ENCODE measurements at regions not wholly inside any gene's neighbourhood (a gene's known extent, or its start where the extent isn't known, plus 50 kb on each side); places are given as distances from the start of the nearest gene placed in this dataset.

- no peaks in the 10 kb centered on the region for H3K9me3 ChIP-seq (ENCODE audit: insufficient read depth in 2 of 2, low read depth in 1 of 2, low read length in 1 of 2)
- DNase-seq (ENCODE audit: low read depth in 1 of 2, low spot score in 2 of 2), result no peak
- WGBS, 2 experiments (ENCODE audit: extremely low coverage in 1 of 2, insufficient coverage in 1 of 2, insufficient read length in 1 of 2, insufficient replicate concordance in 2 of 2, low coverage in 1 of 2, low lambda C conversion rate in 2 of 2, missing lambda C conversion rate in 1 of 2), result 87% methylated on average over 6 of the region's 6 CpGs; no CpG with 5 or more reads in 1 of the 2 experiments
- no peak overlapping the region for H4K91ac ChIP-seq (replicated peaks; ENCODE audit: insufficient read length, low read length)
- no peak overlapping the region for H2BK5ac ChIP-seq (ENCODE audit: low read depth, low read length)
- no peak overlapping the region for H2BK15ac ChIP-seq (ENCODE audit: low read length)
- H4K20me1 ChIP-seq (replicated peaks in 1 of 2; ENCODE audit: control insufficient read depth in 1 of 2, insufficient read depth in 2 of 2, low read length in 2 of 2), result no peaks in the 10 kb centered on the region
- no peak overlapping the region for H2BK20ac ChIP-seq (ENCODE audit: low read length)
- POLR2A ChIA-PET (ENCODE audit: partially characterized antibody), result no interaction called here
- H3K4me2 ChIP-seq (ENCODE audit: insufficient read depth in 1 of 2, low read depth in 2 of 2, low read length in 2 of 2), result no peak overlapping the region
- no peak overlapping the region for H2AFZ ChIP-seq (ENCODE audit: low read length)
- CTCF ChIA-PET (ENCODE audit: partially characterized antibody), result no interaction called here
- H3K18ac ChIP-seq (ENCODE audit: extremely low read depth, low read length), result no peak overlapping the region
- no peaks in the 10 kb centered on the region for H3K36me3 ChIP-seq (ENCODE audit: control insufficient read depth in 2 of 4, insufficient read depth in 4 of 4, low read length in 3 of 4)
- no peak overlapping the region for H2BK12ac ChIP-seq (ENCODE audit: low read depth, low read length)
- H3K9ac ChIP-seq (replicated peaks in 1 of 4; ENCODE audit: extremely low read depth in 1 of 4, low read depth in 3 of 4, low read length in 3 of 4), result no peak overlapping the region; a peak in 2 of 7 replicates
- H2BK120ac ChIP-seq (replicated peaks; ENCODE audit: low read depth, low read length), result no peak overlapping the region
- no peak for FAIRE-seq
- no peak overlapping the region for H4K5ac ChIP-seq (ENCODE audit: insufficient read length, low read depth, low read length)
- no peak overlapping the region for H3K14ac ChIP-seq (ENCODE audit: insufficient read length)
- no peak overlapping the region for H3K56ac ChIP-seq (replicated peaks; ENCODE audit: insufficient read length, low read depth, low read length)
- H3K4me1 ChIP-seq (replicated peaks in 1 of 4; ENCODE audit: control insufficient read depth in 3 of 4, insufficient read depth in 4 of 4, low read length in 3 of 4), result peaks cover 0 to 5% (median 2%) of the 10 kb centered on the region in 4 experiments; a peak in 3 of 7 replicates
- H3K23me2 ChIP-seq (ENCODE audit: low read depth, low read length), result no peaks in the 10 kb centered on the region
- no peaks in the 10 kb centered on the region for H3K79me2 ChIP-seq (ENCODE audit: control insufficient read depth in 1 of 2, insufficient read depth in 2 of 2, low read length in 2 of 2)
- H3K79me1 ChIP-seq (ENCODE audit: low read depth, low read length), result no peaks in the 10 kb centered on the region
- no peak overlapping the region for H2AK5ac ChIP-seq (ENCODE audit: low read depth, low read length)
- H3K23ac ChIP-seq (ENCODE audit: insufficient read length), result no peak overlapping the region
- H3K27me3 ChIP-seq (replicated peaks in 1 of 4; ENCODE audit: control insufficient read depth in 3 of 4, extremely low read depth in 1 of 4, insufficient read depth in 3 of 4, low read length in 3 of 4), result no peaks in the 10 kb centered on the region
- no peak overlapping the region for H3K4ac ChIP-seq (replicated peaks; ENCODE audit: insufficient read length, low read depth, low read length)
- H3K4me3 ChIP-seq (ENCODE audit: extremely low read depth in 1 of 4, insufficient read depth in 2 of 4, low read depth in 3 of 4, low read length in 4 of 4), result no peak overlapping the region
- no peak overlapping the region for H4K8ac ChIP-seq (ENCODE audit: extremely low read depth, insufficient read depth, low read length)
- no peak overlapping the region for H3K27ac ChIP-seq (ENCODE audit: low read depth, low read length)
- TF ChIP-seq TAF7 (optimal IDR thresholded peaks at IDR 0.05; ENCODE audit: borderline replicate concordance, low read depth, low read length), result no peak
- TF ChIP-seq KDM5A (IDR thresholded peaks at IDR 0.05; ENCODE audit: low read length), result no peak
- no peak for TF ChIP-seq YY1 (IDR thresholded peaks at IDR 0.05; ENCODE audit: low read depth, low read length)
- no peak for TF ChIP-seq EZH2 (IDR thresholded peaks at IDR 0.05; ENCODE audit: low read depth, low read length, severe bottlenecking)
- no peak for TF ChIP-seq CHD1 (IDR thresholded peaks at IDR 0.05; ENCODE audit: low read depth, low read length)
- no peak for TF ChIP-seq CBX8 (IDR thresholded peaks at IDR 0.05; ENCODE audit: borderline replicate concordance, low read depth, low read length)
- TF ChIP-seq EGR1 (IDR thresholded peaks at IDR 0.05; ENCODE audit: borderline replicate concordance, low read depth, low read length), result no peak
- no peak for TF ChIP-seq BRCA1 (IDR thresholded peaks at IDR 0.05; ENCODE audit: low read depth, low read length)
- TF ChIP-seq SRF (IDR thresholded peaks at IDR 0.05; ENCODE audit: low read depth, low read length), result no peak
- no peak for TF ChIP-seq SUZ12 (IDR thresholded peaks at IDR 0.05; ENCODE audit: low read length)
- TF ChIP-seq GABPA (IDR thresholded peaks at IDR 0.05; ENCODE audit: borderline replicate concordance, insufficient read depth, low read length), result no peak
- TF ChIP-seq GTF2F1 (IDR thresholded peaks at IDR 0.05; ENCODE audit: borderline replicate concordance, low read depth, low read length), result no peak
- TF ChIP-seq, protein P1, sequence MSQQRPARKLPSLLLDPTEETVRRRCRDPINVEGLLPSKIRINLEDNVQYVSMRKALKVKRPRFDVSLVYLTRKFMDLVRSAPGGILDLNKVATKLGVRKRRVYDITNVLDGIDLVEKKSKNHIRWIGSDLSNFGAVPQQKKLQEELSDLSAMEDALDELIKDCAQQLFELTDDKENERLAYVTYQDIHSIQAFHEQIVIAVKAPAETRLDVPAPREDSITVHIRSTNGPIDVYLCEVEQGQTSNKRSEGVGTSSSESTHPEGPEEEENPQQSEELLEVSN (IDR thresholded peaks at IDR 0.05), result no peak
Measured at GRCh38 chr13:44768775-44769581, 192.8 kb upstream of the TSC22D1 start.
